Natural killer cell (primary cell): ENCODE measurements at regions not wholly inside any gene's neighbourhood (a gene's known extent, or its start where the extent isn't known, plus 50 kb on each side); places are given as distances from the start of the nearest gene placed in this dataset.

Experiments
- ATAC-seq, 3 donors: fragments of 150-1000 bp in 2 of 3; fragments of 200-7000 bp in 1 of 3; cut with Tn5 transposase; 1 replicate in 1 of 3; 2 replicates in 2 of 3; pipeline ENCODE4 v1.10.0; 2021; ENCODE audit warnings: mild to moderate bottlenecking in 2 of 3, moderate library complexity in 2 of 3
- DNase-seq, 2 donors: peaks; one replicate each; pipeline versions ENCODE4 v3.0.0 to v3.0.0-alpha.2; 2013 to 2021; ENCODE audit warnings: mixed read lengths in 1 of 2
- H3K27ac ChIP-seq: one replicate; pipeline ENCODE4 v1.5.1; 2013; ENCODE audit warnings: mild to moderate bottlenecking, low read length
- H3K27me3 ChIP-seq: one replicate; pipeline ENCODE4 v1.6.1; 2013; ENCODE audit warnings: low read length; ENCODE audit not compliant: control insufficient read depth, insufficient read depth
- H3K36me3 ChIP-seq: one replicate; pipeline ENCODE4 v1.6.1; 2013; ENCODE audit warnings: low read length; ENCODE audit not compliant: control insufficient read depth, insufficient read depth
- H3K4me1 ChIP-seq: one replicate; pipeline ENCODE4 v1.6.1; 2013; ENCODE audit warnings: low read length; ENCODE audit not compliant: control insufficient read depth, insufficient read depth
- H3K4me3 ChIP-seq: one replicate; pipeline ENCODE4 v1.5.1; 2013; ENCODE audit warnings: low read length
- H3K9me3 ChIP-seq: one replicate; pipeline ENCODE4 v1.6.1; 2013; ENCODE audit warnings: low read length; ENCODE audit not compliant: control insufficient read depth, insufficient read depth
- H3K27ac Mint-ChIP-seq, 2 donors: one replicate each; pipeline ENCODE4 v1.8.0; 2022; ENCODE audit warnings: mild to moderate bottlenecking in 2 of 2, mixed read lengths in 2 of 2, moderate library complexity in 1 of 2
- H3K27me3 Mint-ChIP-seq, 2 donors: one replicate each; pipeline ENCODE4 v1.8.0; 2022; ENCODE audit warnings: low read depth in 2 of 2, mixed read lengths in 2 of 2
- H3K36me3 Mint-ChIP-seq: one replicate; pipeline ENCODE4 v1.8.0; 2022; ENCODE audit warnings: mixed read lengths
- H3K4me1 Mint-ChIP-seq, 2 donors: one replicate each; pipeline ENCODE4 v1.8.0; 2022; ENCODE audit warnings: mixed read lengths in 2 of 2
- H3K4me3 Mint-ChIP-seq: one replicate; pipeline ENCODE4 v1.8.0; 2022; ENCODE audit warnings: mild to moderate bottlenecking, moderate library complexity, mixed read lengths
- H3K9me3 Mint-ChIP-seq, 2 donors: one replicate each; pipeline ENCODE4 v1.8.0; 2022; ENCODE audit warnings: mixed read lengths in 2 of 2
- CTCF ChIP-seq: fragments of 200-600 bp; IDR thresholded peaks from one replicate; pipeline ENCODE4 v1.8.0; 2022; ENCODE audit warnings: antibody characterized with exemption
- WGBS: methylation state at CpG from one replicate; pipeline ENCODE4 v1.1.7; 2013; ENCODE audit warnings: missing lambda C conversion rate; ENCODE audit not compliant: insufficient coverage; 5-methylcytosine and 5-hydroxymethylcytosine counted together
- intact Hi-C: fragments of 100-400 bp; cut with micrococcal nuclease; formaldehyde crosslinking; loops from one replicate; pipeline ENCODE4 v1.14.2; 2022

- intact Hi-C loops: no loop called here
- Mint-ChIP-seq H3K4me3 (no peak overlapping the region), H3K36me3 (no peaks in the 10 kb centered on the region), H3K4me1 (no peaks in the 10 kb centered on the region), H3K27me3 (peaks cover 3 to 14% of the 10 kb centered on the region in 2 donors), H3K27ac (no peak overlapping the region), H3K9me3 (no peaks in the 10 kb centered on the region)
- Histone ChIP-seq H3K36me3 (no peaks in the 10 kb centered on the region), H3K9me3 (no peaks in the 10 kb centered on the region), H3K27ac (no peak overlapping the region), H3K4me1 (no peaks in the 10 kb centered on the region), H3K4me3 (no peak overlapping the region), H3K27me3 (no peaks in the 10 kb centered on the region)
- no peak for ATAC-seq
- no peak for TF ChIP-seq CTCF
- 85% methylated on average over 2 of the region's 5 CpGs for WGBS
- no peak for DNase-seq
Observed at GRCh38 chr13:76773448-76774094, 112.6 kb downstream of the KCTD12 start.

GRCh38 chr13:76772241-76772640 is 114.0 kb downstream of the KCTD12 start:
- Histone ChIP-seq H3K36me3 (no peaks in the 10 kb centered on the region), H3K4me1 (no peaks in the 10 kb centered on the region), H3K9me3 (no peaks in the 10 kb centered on the region), H3K27me3 (no peaks in the 10 kb centered on the region), H3K4me3 (no peak overlapping the region), H3K27ac (no peak overlapping the region)
- ATAC-seq: no peak
- Mint-ChIP-seq H3K9me3 (no peaks in the 10 kb centered on the region), H3K4me1 (no peaks in the 10 kb centered on the region), H3K27me3 (peaks cover 3 to 16% of the 10 kb centered on the region in 2 donors), H3K4me3 (no peak overlapping the region), H3K27ac (no peak overlapping the region), H3K36me3 (no peaks in the 10 kb centered on the region)
- no CpG with 5 or more reads among the region's 1 CpG for WGBS
- no peak for DNase-seq
- TF ChIP-seq CTCF: no peak
- intact Hi-C loops: no loop called here

- peak in 1 of 2 donors; percentile 11 for DNase-seq
Observed at GRCh38 chr13:76769271-76769791, 116.9 kb downstream of the KCTD12 start.

More at GRCh38 chr13:76769271-76769791, 116.9 kb downstream of the KCTD12 start:
- H3K27me3 Mint-ChIP-seq: peaks cover 0 to 16% of the 10 kb centered on the region in 2 donors
- no peak for TF ChIP-seq CTCF
- H3K4me3 Mint-ChIP-seq: no peak overlapping the region
- H3K4me1 ChIP-seq: no peaks in the 10 kb centered on the region
- no peaks in the 10 kb centered on the region for H3K27me3 ChIP-seq
- no peak overlapping the region for H3K27ac ChIP-seq
- no peaks in the 10 kb centered on the region for H3K4me1 Mint-ChIP-seq
- 7% methylated on average over 3 of the region's 4 CpGs for WGBS
- no peak overlapping the region for H3K4me3 ChIP-seq
- H3K36me3 Mint-ChIP-seq: no peaks in the 10 kb centered on the region
- intact Hi-C loops: no loop called here
- no peaks in the 10 kb centered on the region for H3K36me3 ChIP-seq
- H3K9me3 Mint-ChIP-seq: no peaks in the 10 kb centered on the region
- H3K27ac Mint-ChIP-seq: no peak overlapping the region
- no peak for ATAC-seq
- no peaks in the 10 kb centered on the region for H3K9me3 ChIP-seq
